ENCODE measurements at regions not wholly inside any gene's neighbourhood (a gene's known extent, or its start where the extent isn't known, plus 50 kb on each side); places are given as distances from the start of the nearest gene placed in this dataset.

DNA sequence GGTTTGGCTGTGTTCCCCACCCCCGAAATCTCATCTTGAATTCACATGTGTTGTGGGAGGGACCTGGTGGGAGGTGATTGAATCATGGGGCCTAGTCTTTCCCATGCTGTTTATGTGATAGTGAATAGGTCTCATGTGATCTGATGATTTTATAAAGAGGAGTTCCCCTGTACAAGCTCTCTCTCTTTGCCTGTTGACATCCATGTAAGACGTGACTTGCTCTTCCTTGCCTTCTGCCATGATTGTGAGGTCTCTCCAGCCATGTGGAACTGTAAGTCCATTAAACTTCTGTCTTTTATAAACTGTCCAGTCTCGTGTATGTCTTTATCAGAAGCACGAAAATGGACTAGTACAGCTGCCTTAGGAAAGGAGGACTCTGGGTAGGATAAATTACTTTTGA, 976.7 kb downstream of the MCTP2 start:
- TF ChIP-seq, protein P1, sequence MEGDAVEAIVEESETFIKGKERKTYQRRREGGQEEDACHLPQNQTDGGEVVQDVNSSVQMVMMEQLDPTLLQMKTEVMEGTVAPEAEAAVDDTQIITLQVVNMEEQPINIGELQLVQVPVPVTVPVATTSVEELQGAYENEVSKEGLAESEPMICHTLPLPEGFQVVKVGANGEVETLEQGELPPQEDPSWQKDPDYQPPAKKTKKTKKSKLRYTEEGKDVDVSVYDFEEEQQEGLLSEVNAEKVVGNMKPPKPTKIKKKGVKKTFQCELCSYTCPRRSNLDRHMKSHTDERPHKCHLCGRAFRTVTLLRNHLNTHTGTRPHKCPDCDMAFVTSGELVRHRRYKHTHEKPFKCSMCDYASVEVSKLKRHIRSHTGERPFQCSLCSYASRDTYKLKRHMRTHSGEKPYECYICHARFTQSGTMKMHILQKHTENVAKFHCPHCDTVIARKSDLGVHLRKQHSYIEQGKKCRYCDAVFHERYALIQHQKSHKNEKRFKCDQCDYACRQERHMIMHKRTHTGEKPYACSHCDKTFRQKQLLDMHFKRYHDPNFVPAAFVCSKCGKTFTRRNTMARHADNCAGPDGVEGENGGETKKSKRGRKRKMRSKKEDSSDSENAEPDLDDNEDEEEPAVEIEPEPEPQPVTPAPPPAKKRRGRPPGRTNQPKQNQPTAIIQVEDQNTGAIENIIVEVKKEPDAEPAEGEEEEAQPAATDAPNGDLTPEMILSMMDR (IDR thresholded peaks at IDR 0.05; ENCODE audit: low read depth, low read length), result no peak
- H3K4me3 ChIP-seq (ENCODE audit: low read depth, low read length), result no peak overlapping the region

DNA sequence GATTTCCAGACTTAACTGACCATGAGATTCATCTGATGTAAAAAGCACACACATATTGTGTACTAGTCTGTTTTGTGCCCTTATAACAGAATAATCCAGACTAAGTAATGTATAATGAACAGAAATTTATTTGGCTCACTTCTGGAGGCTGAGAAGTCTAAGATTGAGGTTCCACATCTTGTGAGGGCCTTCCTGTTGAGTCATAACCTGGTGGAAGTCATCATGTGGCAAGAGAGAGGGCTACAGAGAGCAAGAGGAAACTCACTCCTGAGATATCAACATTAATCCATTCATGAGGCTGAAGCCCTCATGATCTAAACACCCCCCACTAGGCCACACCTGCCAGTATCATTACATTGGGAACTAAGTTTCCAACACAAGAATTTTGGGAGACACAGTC, 977.6 kb downstream of the MCTP2 start:
- TF ChIP-seq, protein P1 (IDR thresholded peaks at IDR 0.05; ENCODE audit: low read depth, low read length), result no peak
- no peak overlapping the region for H3K4me3 ChIP-seq (ENCODE audit: low read depth, low read length)

- H3K4me3 ChIP-seq (ENCODE audit: low read depth, low read length), result no peak overlapping the region
These were observed 979.1 kb downstream of the MCTP2 start for GRCh38 chr15:95210436-95210981.

GRCh38 chr15:95215017-95215416, 983.7 kb downstream of the MCTP2 start:
- TF ChIP-seq, protein P1 (IDR thresholded peaks at IDR 0.05; ENCODE audit: low read depth, low read length), result no peak

More at GRCh38 chr15:95210436-95210981, 979.1 kb downstream of the MCTP2 start:
- TF ChIP-seq, protein P1 (IDR thresholded peaks at IDR 0.05; ENCODE audit: low read depth, low read length), result no peak

DNA sequence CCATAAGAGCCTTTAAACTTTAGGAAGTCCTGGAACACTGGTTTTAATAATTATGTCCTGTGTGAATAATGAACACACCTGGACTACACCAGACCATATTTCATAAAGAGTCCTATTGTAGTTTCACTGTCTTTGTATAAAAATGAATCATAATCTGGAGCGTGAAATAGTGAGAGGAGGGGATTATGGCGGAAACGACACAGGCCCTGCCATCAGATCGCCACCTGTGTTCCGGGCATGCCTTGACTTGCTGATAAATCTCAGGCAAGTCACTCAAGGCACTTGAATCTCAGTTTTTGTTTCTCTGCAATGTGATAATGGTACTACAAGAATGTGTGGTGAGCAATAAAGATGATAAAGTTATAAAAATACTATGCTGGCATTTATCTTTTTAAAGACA, 995.5 kb downstream of the MCTP2 start:
- H3K4me3 ChIP-seq (ENCODE audit: low read depth, low read length), result no peak overlapping the region
- TF ChIP-seq, protein P1 (IDR thresholded peaks at IDR 0.05; ENCODE audit: low read depth, low read length), result no peak

More at GRCh38 chr15:95215017-95215416, 983.7 kb downstream of the MCTP2 start:
- H3K4me3 ChIP-seq (ENCODE audit: low read depth, low read length), result no peak overlapping the region

- no peak overlapping the region for H3K4me3 ChIP-seq (ENCODE audit: low read depth, low read length)
- TF ChIP-seq, protein P1 (IDR thresholded peaks at IDR 0.05; ENCODE audit: low read depth, low read length), result no peak
These were observed 995.9 kb downstream of the MCTP2 start for GRCh38 chr15:95227235-95227634.

DNA sequence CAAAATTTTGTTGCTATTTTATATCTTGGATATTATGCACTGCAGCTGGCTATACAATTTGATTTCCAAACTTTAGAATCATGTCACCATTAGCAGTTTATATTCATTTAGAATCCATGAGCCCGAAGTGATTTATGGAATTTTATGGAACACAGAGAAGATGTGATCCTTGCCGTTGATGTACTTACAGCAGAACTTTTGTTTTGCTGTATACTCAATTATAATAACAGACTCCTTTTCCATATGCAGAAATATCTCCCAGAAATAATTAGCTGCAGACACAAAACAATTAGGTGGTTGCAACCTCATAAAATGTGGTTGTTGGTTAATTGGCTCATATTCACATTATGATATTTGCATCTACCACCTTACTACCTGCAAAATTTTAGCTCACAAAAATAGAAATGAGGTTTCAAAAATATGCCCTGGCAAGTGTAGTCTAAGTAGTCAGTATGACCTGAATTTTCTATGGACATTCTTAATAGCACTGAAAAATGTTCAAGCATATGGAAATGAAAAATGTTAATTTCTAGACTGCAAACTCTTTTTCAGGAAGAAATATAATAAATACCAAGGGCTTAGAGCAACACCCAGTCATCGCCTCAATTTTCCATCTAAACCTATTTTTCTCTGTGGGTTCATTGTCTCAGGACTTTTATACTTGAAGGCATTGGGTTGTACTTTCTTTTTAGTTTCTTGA, 997.6 kb downstream of the MCTP2 start:
- no peak overlapping the region for H3K4me3 ChIP-seq (ENCODE audit: low read depth, low read length)
- TF ChIP-seq, protein P1 (IDR thresholded peaks at IDR 0.05; ENCODE audit: low read depth, low read length), result no peak
